Neural cell (in vitro differentiated cells): ENCODE measurements at regions not wholly inside any gene's neighbourhood (a gene's known extent, or its start where the extent isn't known, plus 50 kb on each side); places are given as distances from the start of the nearest gene placed in this dataset.

ENCODE experiments used
- CTCF ChIP-seq: fragments of 450-650 bp; IDR thresholded peaks from 2 replicates; pipeline ENCODE4 v1.5.1; 2014; ENCODE audit warnings: antibody characterized with exemption, mild to moderate bottlenecking, moderate library complexity; ENCODE audit not compliant: poor library complexity, severe bottlenecking
- EP300 ChIP-seq: fragments of 450-650 bp; conservative IDR thresholded peaks from 2 replicates; pipeline ENCODE4 v1.6.1; 2014; ENCODE audit warnings: antibody characterized with exemption, mild to moderate bottlenecking, moderate library complexity; ENCODE audit not compliant: poor library complexity, severe bottlenecking
- EZH2 ChIP-seq: fragments of 200-600, 300-800 bp; shearing (Covaris generic), sonication (generic); IDR thresholded peaks from 2 replicates; pipeline ENCODE4 v1.6.1; 2014; ENCODE audit warnings: antibody characterized with exemption, low read length, borderline replicate concordance, mild to moderate bottlenecking; ENCODE audit not compliant: insufficient read depth, poor library complexity, severe bottlenecking
- POLR2AphosphoS5 ChIP-seq: IDR thresholded peaks from 2 replicates; pipeline ENCODE4 v1.6.1; 2012
- RAD21 ChIP-seq: fragments of 450-650 bp; conservative IDR thresholded peaks from 2 replicates; pipeline ENCODE4 v1.6.1; 2014; ENCODE audit warnings: antibody characterized with exemption, mild to moderate bottlenecking, moderate library complexity
- SMC3 ChIP-seq: fragments of 450-650 bp; conservative IDR thresholded peaks from 2 replicates; pipeline ENCODE4 v1.6.1; 2014; ENCODE audit warnings: antibody characterized with exemption, mild to moderate bottlenecking, moderate library complexity; ENCODE audit not compliant: poor library complexity
- TAF1 ChIP-seq: IDR thresholded peaks from 2 replicates; pipeline ENCODE4 v1.6.1; 2012; ENCODE audit warnings: low read depth

- no peak for TF ChIP-seq SMC3
- no peak for TF ChIP-seq CTCF
- TF ChIP-seq POLR2AphosphoS5, result no peak
- TF ChIP-seq RAD21, result no peak
- no peak for TF ChIP-seq TAF1
- TF ChIP-seq EZH2, result no peak
- TF ChIP-seq EP300, result no peak
These were observed 68.0 kb upstream of the MSX1 start for GRCh38 chr4:4791299-4792111.
